K562 (cell line): ENCODE measurements at regions not wholly inside any gene's neighbourhood (a gene's known extent, or its start where the extent isn't known, plus 50 kb on each side); places are given as distances from the start of the nearest gene placed in this dataset.

Experiments used
- ATAC-seq: fragments of 200-7000 bp; cut with Tn5 transposase; 3 replicates; pipeline ENCODE4 v1.9.1; 2020; ENCODE audit warnings: moderate library complexity
- BruUV-seq: library from RNA; stranded (reverse); fragments of 400-500 nt; replicated peaks from 2 replicates; lab custom pipeline; 2021; lab: Mats Ljungman, UMichigan
- CTCF ChIA-PET: fragments of 300-600 bp; formaldehyde crosslinking; extraction: SDS; loops from one replicate; lab custom pipeline; 2021; ENCODE audit warnings: low intra/inter-chr PET ratio; lab: Yijun Ruan, JAX
- POLR2A ChIA-PET: fragments of 300-600, 350-650 bp; sonication (Branson Sonifier 250); formaldehyde crosslinking; extraction: SDS; loops from one replicate; lab custom pipeline; 2021; ENCODE audit warnings: antibody characterized with exemption, inconsistent platforms; lab: Yijun Ruan, JAX
- DNase-seq, 4 experiments: peaks; one replicate each; pipeline versions ENCODE4 v3.0.0 to v3.0.0-alpha.2; 2011 to 2018; ENCODE audit warnings: low spot score in 3 of 4, mixed read lengths in 3 of 4; ENCODE audit errors: extremely low read depth in 1 of 4
- FAIRE-seq: peaks from 2 replicates; lab custom pipeline; 2011; peaks lifted over from hg19 to GRCh38; lab: Jason Lieb, UNC
- H2AFZ ChIP-seq: 2 replicates; pipeline ENCODE4 v1.6.0; 2011; ENCODE audit warnings: low read depth, low read length, control low read depth, inconsistent platforms
- H3K27ac ChIP-seq: fragments of 200-600 bp; 3 replicates; pipeline ENCODE4 v1.8.0; 2011; ENCODE audit warnings: low read depth, mild to moderate bottlenecking, control low read depth, inconsistent platforms, low read length, moderate library complexity, mixed read lengths; ENCODE audit errors: extremely low read depth
- H3K27me3 ChIP-seq, 2 experiments: fragments of 300-600 bp in 1 of 2; 2 replicates in 1 of 2; 3 replicates in 1 of 2; pipeline versions ENCODE4 v1.6.0 to v1.8.0; 2011; ENCODE audit warnings: inconsistent platforms in 2 of 2, low read length in 2 of 2, mild to moderate bottlenecking in 1 of 2, mixed read lengths in 1 of 2, moderate library complexity in 1 of 2; ENCODE audit not compliant: control insufficient read depth in 2 of 2, insufficient read depth in 2 of 2
- H3K36me3 ChIP-seq: fragments of 300-600 bp; 3 replicates; pipeline ENCODE4 v1.8.0; 2011; ENCODE audit warnings: mild to moderate bottlenecking, low read length, inconsistent platforms; ENCODE audit not compliant: control insufficient read depth, insufficient read depth
- H3K4me1 ChIP-seq, 2 experiments: fragments of 200-600 bp in 1 of 2; replicated peaks in 1 of 2; 2 replicates in 1 of 2; 3 replicates in 1 of 2; pipeline versions ENCODE4 v1.5.1 to v1.8.0; 2011; ENCODE audit warnings: inconsistent platforms in 2 of 2, low read length in 2 of 2, mild to moderate bottlenecking in 1 of 2, mixed read lengths in 1 of 2, moderate library complexity in 1 of 2; ENCODE audit not compliant: control insufficient read depth in 2 of 2, insufficient read depth in 2 of 2
- H3K4me2 ChIP-seq: 2 replicates; pipeline ENCODE4 v1.6.1; 2011; ENCODE audit warnings: low read length, control low read depth, inconsistent platforms, mixed read lengths; ENCODE audit not compliant: insufficient read depth
- H3K4me3 ChIP-seq: fragments of 200-600 bp; sonication (generic), shearing (Covaris generic); 2 replicates; pipeline ENCODE4 v1.5.1; 2016; ENCODE audit warnings: control low read depth, inconsistent platforms
- H3K79me2 ChIP-seq: fragments of 200-600 bp; 3 replicates; pipeline ENCODE4 v1.8.0; 2011; ENCODE audit warnings: low read length, inconsistent platforms; ENCODE audit not compliant: control insufficient read depth, insufficient read depth
- H3K9ac ChIP-seq, 2 experiments: 2 replicates each; pipeline versions ENCODE4 v1.6.0 to v1.6.1; 2011; ENCODE audit warnings: low read depth in 2 of 2, low read length in 2 of 2, control low read depth in 1 of 2, inconsistent platforms in 1 of 2, mild to moderate bottlenecking in 1 of 2, mixed read lengths in 1 of 2; ENCODE audit not compliant: insufficient read depth in 1 of 2
- H3K9me1 ChIP-seq: one replicate; pipeline ENCODE4 v1.6.0; 2011; ENCODE audit warnings: inconsistent platforms, mild to moderate bottlenecking, low read length, moderate library complexity; ENCODE audit not compliant: control insufficient read depth, insufficient read depth
- H3K9me3 ChIP-seq: replicated peaks from 2 replicates; pipeline ENCODE4 v1.5.1; 2011; ENCODE audit warnings: low read depth, low read length, inconsistent platforms; ENCODE audit not compliant: control insufficient read depth, insufficient read depth
- H4K20me1 ChIP-seq: replicated peaks from 2 replicates; pipeline ENCODE4 v1.6.1; 2011; ENCODE audit warnings: low read length, inconsistent platforms, mixed read lengths; ENCODE audit not compliant: control insufficient read depth, insufficient read depth
- BRF1 ChIP-seq: IDR thresholded peaks from 3 replicates; pipeline ENCODE4 v1.6.1; 2011; ENCODE audit warnings: borderline replicate concordance, mild to moderate bottlenecking; ENCODE audit not compliant: insufficient read length; ENCODE audit errors: extremely low read depth
- DDX20 ChIP-seq: fragments of 450-650 bp; IDR thresholded peaks from 2 replicates; pipeline ENCODE4 v1.6.1; 2016; ENCODE audit warnings: missing genetic modification characterization, low read depth, mild to moderate bottlenecking, missing compliant biosample characterization, moderate library complexity
- EWSR1 ChIP-seq: fragments of 450-650 bp; IDR thresholded peaks from 2 replicates; pipeline ENCODE4 v1.6.1; 2018; ENCODE audit warnings: borderline replicate concordance, mild to moderate bottlenecking, low read depth, moderate library complexity; ENCODE audit not compliant: partially characterized antibody
- ILF3 ChIP-seq: fragments of 450-650 bp; IDR thresholded peaks from 2 replicates; pipeline ENCODE4 v1.6.1; 2018; ENCODE audit warnings: antibody characterized with exemption, mild to moderate bottlenecking, moderate library complexity, borderline replicate concordance
- MXD1 ChIP-seq: fragments of 250-450 bp; sonication (Bioruptor Pico); IDR thresholded peaks from 2 replicates; pipeline ENCODE4 v1.8.0; 2021; ENCODE audit warnings: borderline replicate concordance, mild to moderate bottlenecking, moderate library complexity; ENCODE audit not compliant: poor library complexity, severe bottlenecking
- NFRKB ChIP-seq: fragments of 450-650 bp; IDR thresholded peaks from 2 replicates; pipeline ENCODE4 v1.6.1; 2016; ENCODE audit warnings: low read depth
- RREB1 ChIP-seq: fragments of 250-450 bp; sonication (Bioruptor Pico); IDR thresholded peaks from 2 replicates; pipeline ENCODE4 v1.4.0; 2020
- ZBTB49 ChIP-seq: sonication (generic); formaldehyde crosslinking; IDR thresholded peaks from 2 replicates; pipeline ENCODE4 v1.8.0; 2022; ENCODE audit warnings: missing genetic modification reagents, mild to moderate bottlenecking, borderline replicate concordance
- ZBTB9 ChIP-seq: fragments of 450-650 bp; formaldehyde crosslinking; IDR thresholded peaks from 2 replicates; pipeline ENCODE4 v1.4.0; 2020; ENCODE audit warnings: mild to moderate bottlenecking, moderate library complexity
- ZFP36 ChIP-seq: fragments of 150-350 bp; IDR thresholded peaks from 2 replicates; pipeline ENCODE4 v1.6.1; 2018; ENCODE audit warnings: low read length, low read depth; ENCODE audit not compliant: partially characterized antibody
- ZKSCAN3 ChIP-seq: fragments of 250-450 bp; sonication (Bioruptor Pico); IDR thresholded peaks from 2 replicates; pipeline ENCODE4 v1.4.0; 2020
- in situ Hi-C: fragments of 300-500 bp; cut with MboI; formaldehyde crosslinking; loops from 4 replicates; pipeline ENCODE4 v1.15.0; 2018; ENCODE audit warnings: inconsistent platforms, mixed read lengths
- intact Hi-C: fragments of 100-400 bp; cut with micrococcal nuclease; formaldehyde crosslinking; loops from 2 replicates; pipeline ENCODE4 v1.14.2; 2022

- ChIA-PET CTCF (no interaction called here), POLR2A (no interaction called here)
- intact Hi-C loops, result no loop called here
- H3K27ac ChIP-seq, result no peak overlapping the region
- no peak overlapping the region for H3K4me2 ChIP-seq
- FAIRE-seq (no peak), DNase-seq (no peak), ATAC-seq (no peak)
- H3K9me1 ChIP-seq, result no peaks in the 10 kb centered on the region
- H4K20me1 ChIP-seq, result no peaks in the 10 kb centered on the region
- H3K4me3 ChIP-seq, result no peak overlapping the region
- no peaks in the 10 kb centered on the region for H3K36me3 ChIP-seq
- no peaks in the 10 kb centered on the region for H3K4me1 ChIP-seq
- no peaks in the 10 kb centered on the region for H3K9me3 ChIP-seq
- H3K79me2 ChIP-seq, result no peaks in the 10 kb centered on the region
- H3K9ac ChIP-seq, result no peak overlapping the region
- no peaks in the 10 kb centered on the region for H3K27me3 ChIP-seq
- H2AFZ ChIP-seq, result no peak overlapping the region
- no TSS peak for BruUV-seq
- in situ Hi-C loops, result no loop called here
- TF ChIP-seq ZFP36, result no peak
- no peak for TF ChIP-seq ZBTB49 (CRISPR knock-in tag)
- TF ChIP-seq DDX20 (tag), result no peak
- no peak for TF ChIP-seq ZKSCAN3 (CRISPR knock-in tag)
- no peak for TF ChIP-seq BRF1
- no peak for TF ChIP-seq MXD1 (CRISPR knock-in tag)
- no peak for TF ChIP-seq EWSR1
- TF ChIP-seq NFRKB, result no peak
- TF ChIP-seq RREB1 (CRISPR knock-in tag), result no peak
- TF ChIP-seq ZBTB9, result no peak
- TF ChIP-seq ILF3, result no peak
These were observed 143.6 kb upstream of the SEMA6D start for GRCh38 chr15:47573673-47574072.
